GM10266 (cell line): ENCODE measurements at regions not wholly inside any gene's neighbourhood (a gene's known extent, or its start where the extent isn't known, plus 50 kb on each side); places are given as distances from the start of the nearest gene placed in this dataset.
A peak's percentile ranks its signal among the peaks of the same experiment; 100 is the strongest.

Experiments used
- DNase-seq: peaks from one replicate; pipeline ENCODE4 v3.0.0; 2012; ENCODE audit errors: extremely low spot score
- CTCF ChIP-seq: IDR thresholded peaks from 2 replicates; pipeline ENCODE4 v1.5.1; 2012; ENCODE audit warnings: mild to moderate bottlenecking, low read depth; ENCODE audit not compliant: control insufficient read depth, insufficient read depth; ENCODE audit errors: missing control alignments

DNA sequence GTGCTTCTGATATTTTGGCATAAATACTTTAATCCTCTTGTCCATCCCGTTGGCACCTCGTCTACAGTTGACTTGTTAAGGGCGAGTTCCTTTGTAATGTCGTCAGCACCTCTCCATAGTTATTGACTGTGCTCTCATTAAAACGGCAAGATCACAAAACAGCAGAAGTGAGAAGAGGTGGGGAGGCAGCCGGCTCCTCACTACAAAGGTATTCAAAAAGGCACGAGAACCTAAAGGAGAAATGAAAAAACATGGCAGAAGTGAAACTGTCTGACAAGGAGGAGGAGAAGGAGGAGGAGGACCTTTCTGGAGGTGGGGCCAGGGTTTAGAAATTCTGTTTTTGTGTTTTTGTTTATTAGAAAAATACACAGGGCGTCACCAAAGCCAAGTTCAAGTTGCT is 235.6 kb downstream of the BCL11A start:
- no peak for TF ChIP-seq CTCF
- DNase-seq: no peak

GRCh38 chr2:60317034-60317386 is 236.4 kb downstream of the BCL11A start:
- no peak for TF ChIP-seq CTCF
- no peak for DNase-seq

DNA sequence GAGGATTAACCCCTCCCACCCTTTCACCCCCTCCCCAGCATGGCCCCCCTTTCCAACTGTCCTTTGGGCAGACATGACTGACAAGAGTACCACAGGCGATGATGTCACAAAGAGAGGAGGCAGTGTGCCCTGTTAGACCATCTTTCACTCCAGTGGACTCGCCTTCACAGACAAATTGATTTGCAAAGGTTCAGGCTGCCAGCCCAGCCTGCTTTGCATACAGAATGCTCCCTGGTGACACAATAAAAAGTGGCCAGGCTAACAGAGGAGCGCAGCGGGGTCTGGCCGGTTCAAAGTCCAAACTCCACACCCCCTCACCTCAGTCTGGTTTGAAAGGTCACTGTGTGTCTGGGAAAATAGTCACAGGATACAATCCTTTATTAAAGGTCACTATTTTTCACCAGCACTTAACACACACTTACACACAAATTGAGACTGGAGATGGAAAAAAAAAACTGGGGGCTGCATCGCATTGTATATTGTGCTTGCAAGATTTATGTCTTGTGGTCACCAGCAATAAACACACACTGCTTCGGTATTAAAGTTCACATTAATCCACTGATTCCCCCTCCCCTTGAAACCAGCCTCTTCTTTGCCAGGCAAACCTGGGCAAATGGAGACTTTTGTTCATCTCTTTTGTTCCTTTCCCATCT is 236.9 kb downstream of the BCL11A start:
- TF ChIP-seq CTCF: no peak
- DNase-seq: no peak

DNA sequence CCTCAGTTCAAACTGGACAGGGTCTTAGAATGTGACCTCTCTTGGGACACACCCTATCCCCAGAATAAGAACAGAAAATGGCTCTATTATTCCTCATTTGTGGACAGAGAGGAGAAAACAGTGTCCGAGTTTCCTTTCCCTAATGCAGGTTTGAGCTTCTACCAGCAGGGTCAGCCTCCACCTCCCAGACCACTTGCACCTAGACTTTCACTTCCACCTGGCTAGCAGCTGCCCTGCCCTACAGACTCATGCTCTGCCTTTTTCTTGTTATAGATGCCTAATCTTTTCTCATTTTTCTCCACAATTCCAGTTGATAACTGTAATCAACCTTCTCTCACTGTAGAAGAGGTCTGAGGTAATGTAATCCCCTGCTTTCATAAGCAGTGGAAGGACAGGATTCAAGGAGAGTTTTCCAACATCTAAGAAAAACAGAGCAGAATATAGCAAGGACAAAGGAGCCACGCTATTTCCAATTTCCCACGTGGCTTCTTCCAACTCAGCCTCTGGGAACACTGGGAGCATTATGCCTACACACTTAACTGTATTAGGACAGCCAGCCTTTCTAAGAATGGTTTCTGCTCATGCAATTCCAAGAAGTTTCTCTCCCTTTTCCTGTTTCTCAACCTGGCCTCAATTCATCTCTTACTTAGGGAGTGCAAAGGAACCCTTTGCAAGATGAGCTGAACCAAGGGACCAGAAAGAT is 239.8 kb downstream of the BCL11A start:
- no peak for DNase-seq
- no peak for TF ChIP-seq CTCF

DNA sequence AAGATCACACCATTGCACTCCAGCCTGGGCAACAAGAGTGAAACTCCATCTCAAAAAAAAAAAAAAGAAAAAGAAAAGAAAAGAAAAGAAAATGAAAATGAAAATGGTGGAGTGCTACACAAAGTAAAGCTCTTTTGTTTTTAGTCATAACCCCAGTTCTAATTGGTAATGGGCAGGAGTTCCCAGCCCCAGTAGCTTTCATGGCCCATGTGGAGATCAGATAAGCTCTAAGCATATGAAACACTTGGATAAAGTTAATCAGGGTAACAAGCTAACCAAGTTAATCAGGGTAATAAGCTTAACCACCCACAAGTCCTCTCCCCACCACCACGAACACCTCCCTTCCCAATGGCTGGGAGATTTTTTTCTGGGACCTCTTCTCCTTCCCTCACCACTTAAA is 240.8 kb downstream of the BCL11A start:
- TF ChIP-seq CTCF: no peak
- peak; percentile 66 for DNase-seq

GRCh38 chr2:60311524-60311923 is 241.9 kb downstream of the BCL11A start:
- DNase-seq: no peak
- no peak for TF ChIP-seq CTCF

DNA sequence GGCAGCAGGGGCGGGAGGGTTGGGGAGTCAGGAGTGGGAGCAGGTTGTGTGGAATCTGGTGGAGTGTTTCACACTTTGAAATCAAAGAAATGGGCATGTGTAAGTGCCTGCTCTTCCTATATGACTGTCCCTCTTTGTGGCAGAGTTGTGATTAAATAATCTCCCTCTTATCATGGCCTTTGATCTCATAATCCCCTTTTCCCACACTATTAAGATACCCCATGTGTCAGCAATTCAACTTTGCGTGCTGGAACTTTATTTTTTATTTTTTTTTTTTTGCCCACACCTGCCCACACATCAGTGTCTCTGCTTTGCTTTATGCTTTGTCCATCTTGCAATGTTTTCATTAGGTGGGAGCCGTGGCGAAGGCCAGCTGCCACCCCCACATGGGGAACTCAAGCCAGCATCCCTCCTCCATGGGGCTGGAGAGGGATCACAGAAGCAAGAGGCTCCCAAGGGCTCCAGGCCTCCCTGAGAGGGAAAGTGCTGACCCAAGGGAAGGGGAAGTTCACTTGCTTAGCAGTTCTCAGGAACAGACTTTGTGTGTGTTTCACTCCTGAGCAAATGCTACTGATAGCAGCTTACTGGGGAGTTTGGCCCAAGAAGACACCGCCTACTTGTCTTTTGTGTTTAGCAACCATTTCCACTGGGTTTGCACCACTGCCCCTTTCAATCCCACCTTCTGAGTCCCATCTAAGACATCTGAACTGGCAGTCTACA is 243.4 kb downstream of the BCL11A start:
- DNase-seq: no peak
- no peak for TF ChIP-seq CTCF
